H1 (cell line): ENCODE measurements at regions not wholly inside any gene's neighbourhood (a gene's known extent, or its start where the extent isn't known, plus 50 kb on each side); places are given as distances from the start of the nearest gene placed in this dataset.

ENCODE experiments used
- CTCF ChIA-PET: fragments of 300-600 bp; sonication (Branson Sonifier 250); formaldehyde crosslinking; loops from one replicate; lab custom pipeline; 2021; ENCODE audit not compliant: partially characterized antibody; lab: Charles Lee
- POLR2A ChIA-PET: fragments of 300-600 bp; sonication (Branson Sonifier 250); formaldehyde crosslinking; loops from one replicate; lab custom pipeline; 2021; ENCODE audit warnings: inconsistent platforms; ENCODE audit not compliant: partially characterized antibody; lab: Charles Lee
- DNase-seq, 2 experiments: peaks; one replicate each; pipeline versions ENCODE4 v3.0.0 to v3.0.0-alpha.2; 2010 to 2022; ENCODE audit warnings: low spot score in 2 of 2, low read depth in 1 of 2, mixed read lengths in 1 of 2
- FAIRE-seq: peaks from 2 replicates; lab custom pipeline; 2011; peaks lifted over from hg19 to GRCh38; lab: Jason Lieb, UNC
- H2AFZ ChIP-seq: 2 replicates; pipeline ENCODE4 v1.8.1; 2012; ENCODE audit warnings: low read length, inconsistent platforms
- H2AK5ac ChIP-seq: 2 replicates; pipeline ENCODE4 v1.6.1; 2013; ENCODE audit warnings: low read depth, low read length
- H2BK120ac ChIP-seq: replicated peaks from 2 replicates; pipeline ENCODE3; 2013; ENCODE audit warnings: low read depth, low read length, inconsistent platforms
- H2BK12ac ChIP-seq: 2 replicates; pipeline ENCODE4 v1.6.1; 2013; ENCODE audit warnings: low read depth, low read length
- H2BK15ac ChIP-seq: 2 replicates; pipeline ENCODE4 v1.6.1; 2013; ENCODE audit warnings: low read length
- H2BK20ac ChIP-seq: 2 replicates; pipeline ENCODE4 v1.6.1; 2013; ENCODE audit warnings: low read length
- H2BK5ac ChIP-seq: 2 replicates; pipeline ENCODE4 v1.6.1; 2013; ENCODE audit warnings: low read depth, low read length
- H3K14ac ChIP-seq: 2 replicates; pipeline ENCODE4 v1.6.1; 2013; ENCODE audit warnings: inconsistent platforms; ENCODE audit not compliant: insufficient read length
- H3K18ac ChIP-seq: 2 replicates; pipeline ENCODE4 v1.6.1; 2013; ENCODE audit warnings: low read length; ENCODE audit errors: extremely low read depth
- H3K23ac ChIP-seq: 2 replicates; pipeline ENCODE4 v1.6.1; 2013; ENCODE audit warnings: inconsistent platforms; ENCODE audit not compliant: insufficient read length
- H3K23me2 ChIP-seq: 2 replicates; pipeline ENCODE4 v1.6.1; 2013; ENCODE audit warnings: low read depth, low read length
- H3K27ac ChIP-seq: 2 replicates; pipeline ENCODE4 v1.6.1; 2011; ENCODE audit warnings: low read depth, low read length, inconsistent platforms
- H3K27me3 ChIP-seq, 4 experiments: replicated peaks in 1 of 4; 1 replicate in 1 of 4; 2 replicates in 3 of 4; pipeline versions ENCODE4 v1.6.1 to v1.8.1; 2011 to 2013; ENCODE audit warnings: low read length in 3 of 4, mild to moderate bottlenecking in 3 of 4, inconsistent platforms in 2 of 4, mixed read lengths in 2 of 4, moderate library complexity in 1 of 4; ENCODE audit not compliant: control insufficient read depth in 3 of 4, insufficient read depth in 3 of 4; ENCODE audit errors: extremely low read depth in 1 of 4
- H3K36me3 ChIP-seq, 4 experiments: 2 replicates each; pipeline versions ENCODE4 v1.6.1 to v1.8.1; 2011 to 2013; ENCODE audit warnings: mild to moderate bottlenecking in 4 of 4, low read length in 3 of 4, moderate library complexity in 2 of 4, control low read depth in 1 of 4, inconsistent platforms in 1 of 4; ENCODE audit not compliant: insufficient read depth in 4 of 4, control insufficient read depth in 2 of 4
- H3K4ac ChIP-seq: replicated peaks from 2 replicates; pipeline ENCODE3; 2013; ENCODE audit warnings: low read length, low read depth, mixed read lengths, inconsistent platforms; ENCODE audit not compliant: insufficient read length
- H3K4me1 ChIP-seq, 4 experiments: replicated peaks in 1 of 4; 1 replicate in 1 of 4; 2 replicates in 3 of 4; pipeline versions ENCODE4 v1.6.1 to v1.8.1; 2011 to 2013; ENCODE audit warnings: low read length in 3 of 4, inconsistent platforms in 2 of 4, mixed read lengths in 1 of 4; ENCODE audit not compliant: insufficient read depth in 4 of 4, control insufficient read depth in 3 of 4
- H3K4me2 ChIP-seq, 2 experiments: 2 replicates each; pipeline versions ENCODE4 v1.6.1 to v1.8.1; 2011 to 2013; ENCODE audit warnings: low read depth in 2 of 2, low read length in 2 of 2, control low read depth in 1 of 2, inconsistent platforms in 1 of 2, mild to moderate bottlenecking in 1 of 2; ENCODE audit not compliant: insufficient read depth in 1 of 2
- H3K4me3 ChIP-seq, 4 experiments: fragments of 200-600, 300-600 bp in 1 of 4; sonication (generic), shearing (Covaris generic), sonication (Bioruptor Twin) in 1 of 4; 2 replicates each; pipeline versions ENCODE4 v1.5.1 to v1.8.1; 2011 to 2016; ENCODE audit warnings: low read length in 4 of 4, low read depth in 3 of 4, control low read depth in 2 of 4, inconsistent platforms in 2 of 4, mild to moderate bottlenecking in 2 of 4, mixed read lengths in 1 of 4, moderate library complexity in 1 of 4; ENCODE audit not compliant: insufficient read depth in 2 of 4; ENCODE audit errors: extremely low read depth in 1 of 4
- H3K56ac ChIP-seq: replicated peaks from 2 replicates; pipeline ENCODE3; 2013; ENCODE audit warnings: low read depth, mild to moderate bottlenecking, mixed read lengths, low read length, inconsistent platforms; ENCODE audit not compliant: insufficient read length
- H3K79me1 ChIP-seq: 2 replicates; pipeline ENCODE4 v1.6.1; 2013; ENCODE audit warnings: low read depth, low read length, control low read depth
- H3K79me2 ChIP-seq, 2 experiments: 2 replicates each; pipeline versions ENCODE4 v1.6.1 to v1.8.1; 2012 to 2013; ENCODE audit warnings: low read length in 2 of 2, mild to moderate bottlenecking in 2 of 2, inconsistent platforms in 1 of 2; ENCODE audit not compliant: insufficient read depth in 2 of 2, control insufficient read depth in 1 of 2
- H3K9ac ChIP-seq, 4 experiments: replicated peaks in 1 of 4; 1 replicate in 1 of 4; 2 replicates in 3 of 4; pipeline versions ENCODE4 v1.6.1 to v1.8.1; 2011 to 2013; ENCODE audit warnings: low read depth in 3 of 4, low read length in 3 of 4, control low read depth in 2 of 4, mild to moderate bottlenecking in 2 of 4, moderate library complexity in 2 of 4, inconsistent platforms in 1 of 4; ENCODE audit errors: extremely low read depth in 1 of 4
- H3K9me3 ChIP-seq, 2 experiments: 2 replicates each; pipeline versions ENCODE4 v1.6.1 to v1.8.1; 2012 to 2013; ENCODE audit warnings: mild to moderate bottlenecking in 2 of 2, moderate library complexity in 2 of 2, control low read depth in 1 of 2, inconsistent platforms in 1 of 2, low read depth in 1 of 2, low read length in 1 of 2, mixed read lengths in 1 of 2; ENCODE audit not compliant: insufficient read depth in 2 of 2
- H4K20me1 ChIP-seq, 2 experiments: replicated peaks in 1 of 2; 2 replicates each; pipeline versions ENCODE3 to v1.8.1; 2011 to 2013; ENCODE audit warnings: inconsistent platforms in 2 of 2, low read length in 2 of 2, mild to moderate bottlenecking in 1 of 2; ENCODE audit not compliant: insufficient read depth in 2 of 2, control insufficient read depth in 1 of 2
- H4K5ac ChIP-seq: 2 replicates; pipeline ENCODE4 v1.6.1; 2013; ENCODE audit warnings: low read length, low read depth, mixed read lengths, inconsistent platforms; ENCODE audit not compliant: insufficient read length
- H4K8ac ChIP-seq: 2 replicates; pipeline ENCODE4 v1.8.0; 2013; ENCODE audit warnings: mild to moderate bottlenecking, moderate library complexity, low read length, inconsistent platforms; ENCODE audit not compliant: insufficient read depth; ENCODE audit errors: extremely low read depth
- H4K91ac ChIP-seq: replicated peaks from 2 replicates; pipeline ENCODE3; 2013; ENCODE audit warnings: low read length, mixed read lengths, inconsistent platforms; ENCODE audit not compliant: insufficient read length
- PHF8 ChIP-seq: fragments of 200-600 bp; sonication (generic); conservative IDR thresholded peaks from 2 replicates; pipeline ENCODE4 v1.7.1; 2012; ENCODE audit warnings: low read depth, mild to moderate bottlenecking, inconsistent platforms, low read length, moderate library complexity
- SP2 ChIP-seq: IDR thresholded peaks from 2 replicates; pipeline ENCODE4 v1.6.1; 2012; ENCODE audit warnings: mild to moderate bottlenecking, low read length, inconsistent platforms
- TBP ChIP-seq: IDR thresholded peaks from 2 replicates; pipeline ENCODE4 v1.6.1; 2011; ENCODE audit warnings: low read depth, low read length, improper control_type of control experiment
- WGBS, 2 experiments: shearing (Covaris generic) in 1 of 2; methylation state at CpG; one replicate each; pipeline versions ENCODE4 v1.1.6 to v1.1.7; 2013 to 2015; ENCODE audit warnings: low lambda C conversion rate in 2 of 2, mixed read lengths in 2 of 2, inconsistent platforms in 1 of 2, low coverage in 1 of 2, missing lambda C conversion rate in 1 of 2; ENCODE audit not compliant: insufficient replicate concordance in 2 of 2, insufficient coverage in 1 of 2, insufficient read length in 1 of 2; ENCODE audit errors: extremely low coverage in 1 of 2, missing lambda C conversion rate in 1 of 2; 5-methylcytosine and 5-hydroxymethylcytosine counted together

- Histone ChIP-seq H3K14ac (no peak overlapping the region), H4K5ac (no peak overlapping the region), H3K4me3 (no peak overlapping the region), H3K56ac (no peak overlapping the region), H4K20me1 (no peaks in the 10 kb centered on the region), H3K36me3 (no peaks in the 10 kb centered on the region), H3K4ac (no peak overlapping the region), H2BK12ac (no peak overlapping the region), H3K4me1 (peaks cover 2 to 11% (median 6%) of the 10 kb centered on the region in 4 experiments), H3K79me1 (no peaks in the 10 kb centered on the region), H2BK5ac (no peak overlapping the region), H3K18ac (no peak overlapping the region), H3K79me2 (no peaks in the 10 kb centered on the region), H2AFZ (no peak overlapping the region), H3K23me2 (no peaks in the 10 kb centered on the region), H2BK120ac (no peak overlapping the region), H4K91ac (no peak overlapping the region), H3K27ac (no peak overlapping the region), H3K9ac (no peak overlapping the region), H3K9me3 (no peaks in the 10 kb centered on the region), H2BK20ac (no peak overlapping the region), H2BK15ac (no peak overlapping the region), H2AK5ac (no peak overlapping the region), H3K23ac (no peak overlapping the region), H4K8ac (no peak overlapping the region), H3K4me2 (no peak overlapping the region), H3K27me3 (no peaks in the 10 kb centered on the region; a peak in 1 of 7 replicates)
- no peak for TF ChIP-seq TBP
- TF ChIP-seq SP2, result no peak
- TF ChIP-seq PHF8, result no peak
- CTCF ChIA-PET, result interaction anchor here (1.1 to 1.5 kb wide), 2 partner anchors 8 to 95 kb away, joined by 3 to 4 read pairs; no protein-coding TSS in a partner anchor
- 81% methylated on average over 5 of the region's 5 CpGs; no CpG with 5 or more reads in 1 of the 2 experiments for WGBS, 2 experiments
- POLR2A ChIA-PET, result no interaction called here
- DNase-seq (no peak), FAIRE-seq (no peak)
These were observed 448.2 kb downstream of the QKI start for GRCh38 chr6:163862701-163863100.
